GM12892 (cell line): ENCODE measurements at regions not wholly inside any gene's neighbourhood (a gene's known extent, or its start where the extent isn't known, plus 50 kb on each side); places are given as distances from the start of the nearest gene placed in this dataset.

ENCODE experiments used
- POLR2A ChIP-seq: IDR thresholded peaks from 2 replicates; pipeline ENCODE4 v1.6.1; 2011; ENCODE audit warnings: low read depth, low read length, control low read depth
- POLR2AphosphoS5 ChIP-seq: IDR thresholded peaks from 2 replicates; pipeline ENCODE4 v1.6.1; 2011; ENCODE audit warnings: low read depth, low read length, control low read depth

GRCh38 chrX:22340022-22340616, 67.4 kb downstream of the CBLL2 start:
- TF ChIP-seq POLR2A (no peak), POLR2AphosphoS5 (no peak)
